HG03135 (cell line): ENCODE measurements at regions not wholly inside any gene's neighbourhood (a gene's known extent, or its start where the extent isn't known, plus 50 kb on each side); places are given as distances from the start of the nearest gene placed in this dataset.
"Not testable (repeated sequence)": the region's sequence is repeated elsewhere in the genome, so short reads cannot be mapped to it uniquely, and the experiment has no call there.

Source experiments
- ATAC-seq: cut with Tn5 transposase; IDR thresholded peaks from one replicate; pipeline ENCODE4 v1.9.1; 2021; ENCODE audit warnings: mild to moderate bottlenecking, moderate library complexity; ENCODE audit not compliant: unreplicated experiment

DNA sequence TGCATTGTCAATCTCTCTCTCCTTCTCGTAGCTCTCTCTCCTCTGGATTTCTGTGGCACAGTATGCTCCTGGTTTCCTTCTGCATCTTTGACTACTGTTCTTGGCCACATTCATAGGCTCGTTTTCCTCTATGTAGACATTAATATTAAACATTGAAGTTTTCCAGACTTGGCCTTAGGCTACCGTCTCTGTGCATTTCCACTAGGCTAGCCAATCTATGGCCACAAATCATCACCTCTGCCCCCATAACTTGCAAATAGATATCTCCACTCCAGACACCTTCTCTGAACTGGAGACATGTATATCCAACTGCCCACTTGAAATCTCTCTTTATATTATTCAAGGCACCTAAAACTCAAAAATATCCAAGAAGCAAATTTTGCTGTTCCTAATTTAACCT, 768.5 kb downstream of the TSN start:
- ATAC-seq: no peak

GRCh38 chr2:122525336-122525735, 769.9 kb downstream of the TSN start:
- ATAC-seq: no peak

DNA sequence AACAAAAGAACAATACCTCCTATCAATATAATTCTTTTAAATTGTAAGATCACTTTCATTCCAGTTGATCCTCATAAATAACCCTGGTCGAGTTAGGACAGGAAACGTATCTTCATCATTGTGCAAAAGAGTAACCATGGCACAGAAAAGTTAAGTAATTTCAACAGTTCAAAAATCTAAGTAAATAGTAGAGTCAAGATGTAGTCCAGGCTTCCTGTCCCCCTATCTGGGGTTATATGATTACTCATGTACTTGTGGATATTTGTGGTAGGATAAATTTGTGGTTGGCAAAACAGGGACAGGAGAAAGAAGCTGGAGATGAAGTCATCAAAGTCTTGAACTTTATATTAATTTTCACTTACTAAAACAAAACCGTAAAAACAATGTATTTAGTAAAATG, 772.6 kb downstream of the TSN start:
- ATAC-seq: no peak

- ATAC-seq: no peak
These were observed 773.7 kb downstream of the TSN start for GRCh38 chr2:122528958-122529705.

GRCh38 chr2:122530814-122531213, 775.4 kb downstream of the TSN start:
- ATAC-seq: no peak

DNA sequence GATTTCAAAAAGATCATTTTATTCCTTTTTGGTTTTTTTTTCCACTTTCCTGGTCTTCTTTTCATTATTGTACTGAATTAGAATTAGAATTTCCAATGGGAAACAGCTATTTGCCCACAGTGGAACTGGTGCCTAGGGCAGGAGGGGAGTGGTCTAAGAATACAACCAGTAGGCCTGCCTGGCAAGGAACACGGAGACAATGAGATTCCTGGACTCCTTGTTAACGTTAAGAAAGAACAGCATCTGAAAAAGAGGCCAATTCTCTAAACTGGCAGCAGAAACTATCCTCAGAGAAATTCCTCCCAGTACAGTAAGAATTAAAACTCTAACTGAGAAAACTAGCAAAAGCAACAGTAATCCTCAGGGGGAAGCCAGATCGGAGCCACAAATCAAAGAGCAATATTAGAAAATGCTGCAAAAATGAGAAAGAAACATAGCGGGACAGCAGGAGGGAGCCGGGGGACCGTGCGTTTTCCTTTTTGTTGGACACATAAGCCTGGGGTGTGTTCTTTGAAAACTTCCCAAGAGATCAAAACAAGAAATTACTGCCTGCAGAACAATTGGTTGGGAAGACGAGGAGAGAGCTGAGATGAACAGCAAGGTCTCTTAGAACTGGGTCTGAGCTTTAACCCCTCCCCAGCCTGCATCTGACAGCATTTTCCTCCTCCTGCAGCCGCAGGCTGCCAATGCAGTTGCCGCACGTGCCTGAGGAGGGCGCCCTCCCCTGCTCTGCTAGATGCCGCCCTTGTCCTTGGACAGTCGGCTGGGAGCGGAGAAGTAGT, 776.0 kb downstream of the TSN start:
- ATAC-seq: no peak

GRCh38 chr2:122532072-122532344, 776.6 kb downstream of the TSN start:
- no peak for ATAC-seq

GRCh38 chr2:122532481-122532880, 777.0 kb downstream of the TSN start:
- ATAC-seq: no peak

DNA sequence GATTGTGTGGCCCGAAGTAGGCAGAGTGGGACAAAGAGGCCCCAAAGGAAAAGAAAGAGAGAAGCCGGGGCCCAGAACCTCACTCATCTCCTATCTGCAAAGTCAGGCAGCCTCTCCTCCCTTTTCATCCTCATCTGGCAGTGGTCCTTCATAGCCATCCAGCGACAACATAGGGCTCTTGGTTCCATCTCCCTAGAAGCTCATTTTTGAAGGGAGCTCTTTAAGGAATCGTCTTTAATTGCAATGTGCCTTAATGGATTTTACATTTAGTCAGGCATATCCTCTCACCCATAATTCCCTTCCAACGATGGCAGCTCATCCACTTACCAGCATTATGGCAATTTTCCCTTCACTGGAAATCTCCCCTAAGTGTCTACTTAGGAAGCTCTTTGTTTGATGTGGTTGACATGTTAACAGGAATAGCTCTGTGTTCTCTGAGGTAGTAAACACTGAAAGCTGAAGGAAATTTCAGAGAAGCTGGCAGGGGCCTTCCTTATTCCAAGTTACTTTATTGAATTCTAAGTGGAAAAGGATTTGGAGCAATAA, 780.6 kb downstream of the TSN start:
- ATAC-seq: no peak

DNA sequence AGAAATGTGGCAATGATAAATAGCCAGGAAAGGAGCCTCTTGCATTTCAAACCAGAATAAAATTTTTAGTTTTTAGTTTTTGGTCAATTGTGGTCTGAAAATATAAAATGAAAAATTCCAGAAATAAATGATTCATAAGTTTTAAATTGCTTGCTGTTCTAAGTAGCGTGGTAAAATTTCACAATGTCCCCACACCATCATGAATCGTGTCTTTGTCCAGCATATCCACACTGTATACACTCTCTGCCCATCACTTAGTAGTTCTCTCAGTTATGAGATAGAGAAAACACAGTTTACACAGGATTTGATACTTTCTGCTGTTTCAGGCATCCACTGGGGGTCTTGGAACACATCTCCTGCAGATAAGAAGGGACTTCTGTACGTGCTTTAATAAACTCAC, 783.9 kb downstream of the TSN start:
- ATAC-seq: no peak

GRCh38 chr2:122539920-122540319, 784.5 kb downstream of the TSN start:
- no peak for ATAC-seq

GRCh38 chr2:122542236-122542635, 786.8 kb downstream of the TSN start:
- no peak for ATAC-seq

DNA sequence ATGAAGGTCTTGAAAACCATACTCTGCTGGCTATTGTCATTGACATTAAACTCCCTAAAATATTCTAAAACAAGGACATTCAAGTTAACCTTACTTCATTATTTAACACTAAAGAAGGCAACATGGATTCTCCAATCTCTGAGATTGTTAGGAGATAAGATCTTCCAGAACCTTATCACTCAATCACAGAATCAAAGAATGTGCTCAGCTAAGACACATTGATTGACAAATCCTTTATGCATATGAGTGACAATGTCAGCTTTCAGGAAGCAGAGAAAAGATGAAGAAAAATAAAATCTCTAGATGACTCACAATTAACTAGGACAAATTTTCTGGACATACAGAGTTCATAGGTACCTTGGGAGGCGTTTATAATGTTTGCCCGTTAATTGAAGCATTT, 787.2 kb downstream of the TSN start:
- no peak for ATAC-seq

GRCh38 chr2:122543815-122544214, 788.4 kb downstream of the TSN start:
- no peak for ATAC-seq

GRCh38 chr2:122545821-122546220, 790.4 kb downstream of the TSN start:
- ATAC-seq: no peak

- no peak for ATAC-seq
These were observed 807.3 kb downstream of the TSN start for GRCh38 chr2:122562775-122563174.

DNA sequence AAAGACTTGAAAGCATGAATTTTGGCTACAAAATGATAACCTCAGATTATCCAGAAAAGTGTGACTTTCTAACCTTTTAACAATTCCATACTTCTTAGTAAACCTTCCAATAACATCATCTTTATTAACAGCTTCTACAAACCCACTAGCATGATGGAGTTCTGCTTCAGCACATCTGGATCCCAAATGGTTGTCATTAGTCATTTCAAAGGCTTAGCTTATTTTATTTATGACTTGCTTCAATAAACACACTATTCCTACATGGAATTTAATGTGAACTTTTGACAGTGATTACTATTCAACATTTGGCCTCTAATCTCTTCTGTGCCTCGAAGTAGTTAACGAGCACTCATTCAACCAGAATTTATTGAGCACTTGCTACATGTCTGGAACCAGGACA, 808.3 kb downstream of the TSN start:
- ATAC-seq: no peak

DNA sequence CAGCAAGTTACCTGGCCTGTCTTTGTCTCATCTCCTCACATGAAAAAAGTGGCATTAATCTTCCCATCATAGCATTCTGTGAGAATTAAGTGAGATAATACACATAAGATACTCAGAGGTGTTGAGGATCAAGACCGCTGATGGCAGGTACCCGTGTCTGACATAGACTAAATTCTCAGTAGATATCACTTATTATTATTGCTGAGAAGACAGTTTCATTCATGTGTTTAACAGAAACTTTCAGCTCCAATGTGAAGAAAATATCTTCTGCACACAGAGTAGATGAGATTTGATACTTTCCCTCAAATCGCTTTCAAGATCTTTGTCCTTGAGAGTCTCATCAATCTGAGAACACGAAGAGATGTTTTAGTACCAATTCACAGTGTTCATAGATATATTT, 809.4 kb downstream of the TSN start:
- ATAC-seq: no peak

DNA sequence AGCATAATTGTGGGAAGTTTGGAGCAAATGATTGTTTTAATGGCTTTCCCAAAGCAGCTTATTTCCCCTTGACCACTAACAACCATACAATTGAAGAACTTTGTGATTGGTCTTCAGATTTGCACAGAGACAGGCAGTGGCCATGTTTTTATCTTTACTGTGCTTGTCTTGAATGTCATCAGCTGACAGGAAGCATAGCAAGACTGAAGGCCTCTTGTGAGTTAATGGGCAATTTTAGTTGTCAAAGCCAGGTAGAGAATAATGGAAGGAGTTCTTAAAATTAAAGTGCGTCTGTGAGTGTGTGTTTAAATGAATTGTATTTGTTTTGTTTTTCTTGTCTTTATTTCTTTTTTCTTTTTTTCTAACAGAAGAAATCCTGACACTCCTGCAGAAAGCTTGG, 809.9 kb downstream of the TSN start:
- no peak for ATAC-seq

GRCh38 chr2:122570641-122571040, 815.2 kb downstream of the TSN start:
- ATAC-seq: no peak

DNA sequence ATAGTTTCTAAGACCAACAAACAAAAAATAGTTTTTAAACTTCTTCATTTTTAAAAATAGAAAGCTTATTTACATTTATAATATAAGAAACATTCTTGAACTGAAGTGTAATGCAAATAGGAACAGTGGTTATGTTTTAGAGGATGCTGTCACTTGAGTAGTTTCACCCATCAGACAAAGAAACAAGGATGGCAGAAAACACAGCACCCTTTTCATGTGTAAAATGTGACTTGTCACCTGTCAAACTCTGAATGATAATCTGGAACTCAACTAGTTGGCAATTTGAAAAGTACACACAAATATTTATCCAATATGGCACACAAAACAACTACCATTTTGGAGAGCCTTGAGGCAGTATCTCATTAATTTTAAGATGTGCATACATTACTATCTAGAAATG, 816.0 kb downstream of the TSN start:
- not testable (repeated sequence) for ATAC-seq

DNA sequence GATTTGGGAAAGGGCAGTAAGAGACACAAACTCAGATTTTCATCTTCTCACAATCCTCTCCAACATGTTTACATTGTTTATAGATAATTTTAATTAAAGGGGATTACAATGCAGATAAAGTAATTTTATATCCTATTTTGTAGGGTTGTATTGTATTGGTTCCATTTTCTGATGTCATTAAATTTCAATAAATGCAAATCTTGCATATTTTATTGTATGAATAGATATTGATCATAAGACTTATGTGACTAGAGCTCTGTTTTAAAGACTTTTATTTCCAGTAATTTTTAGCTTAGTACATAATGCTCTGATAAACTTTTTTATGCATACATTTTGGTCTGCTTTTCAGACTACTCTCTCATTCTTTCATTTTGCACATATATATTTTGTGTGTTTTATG, 819.6 kb downstream of the TSN start:
- ATAC-seq: no peak
